ENCODE measurements at regions not wholly inside any gene's neighbourhood (a gene's known extent, or its start where the extent isn't known, plus 50 kb on each side); places are given as distances from the start of the nearest gene placed in this dataset.
"Not testable (repeated sequence)": the region's sequence is repeated elsewhere in the genome, so short reads cannot be mapped to it uniquely, and the experiment has no call there.

GRCh38 chr5:92629000-92629399, 952.0 kb downstream of the NR2F1-AS1 start:
- no peak for DNase-seq (ENCODE audit: low spot score)

- DNase-seq (ENCODE audit: low spot score) = no peak
These were observed 953.8 kb downstream of the NR2F1-AS1 start for GRCh38 chr5:92627186-92627585.

- no peak for DNase-seq (ENCODE audit: low spot score)
These were observed 964.9 kb downstream of the NR2F1-AS1 start for GRCh38 chr5:92616085-92616484.

DNA sequence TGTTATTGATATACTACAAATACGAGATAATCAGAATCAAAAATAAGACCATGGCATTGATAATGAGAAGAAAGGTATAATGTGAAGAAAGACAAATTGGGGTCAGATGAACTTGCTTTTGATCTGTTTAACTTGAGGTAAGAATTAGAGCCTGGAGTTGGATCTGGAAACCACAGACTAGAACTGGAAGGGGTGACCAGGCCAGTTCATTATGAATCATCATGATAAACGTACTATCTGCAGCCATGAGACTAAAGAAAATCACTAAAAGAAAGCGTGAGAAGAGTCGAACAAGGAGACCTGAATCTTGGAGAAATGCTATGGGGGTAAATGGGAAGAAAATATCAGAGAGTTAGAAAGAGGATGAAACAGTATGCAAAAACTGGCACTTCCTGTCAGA, 967.5 kb downstream of the NR2F1-AS1 start:
- DNase-seq (ENCODE audit: low spot score) = no peak

DNA sequence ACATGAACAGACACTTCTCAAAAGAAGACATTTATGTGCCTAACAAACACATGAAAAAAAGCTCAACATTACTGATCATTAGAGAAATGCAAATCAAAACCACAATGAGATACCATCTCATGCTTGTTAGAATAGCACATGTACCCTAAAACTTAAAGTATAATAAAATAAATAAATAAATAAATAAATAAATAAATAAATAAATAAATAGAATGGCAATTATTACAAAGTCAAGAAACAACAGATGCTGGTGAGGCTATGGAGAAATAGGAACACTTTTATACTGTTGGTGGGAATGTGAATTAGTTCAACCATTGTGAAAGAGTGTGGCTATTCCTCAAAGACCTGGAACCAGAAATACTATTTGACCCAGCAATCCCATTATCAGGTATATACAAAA, 970.6 kb downstream of the NR2F1-AS1 start:
- DNase-seq (ENCODE audit: low spot score) = not testable (repeated sequence)

DNA sequence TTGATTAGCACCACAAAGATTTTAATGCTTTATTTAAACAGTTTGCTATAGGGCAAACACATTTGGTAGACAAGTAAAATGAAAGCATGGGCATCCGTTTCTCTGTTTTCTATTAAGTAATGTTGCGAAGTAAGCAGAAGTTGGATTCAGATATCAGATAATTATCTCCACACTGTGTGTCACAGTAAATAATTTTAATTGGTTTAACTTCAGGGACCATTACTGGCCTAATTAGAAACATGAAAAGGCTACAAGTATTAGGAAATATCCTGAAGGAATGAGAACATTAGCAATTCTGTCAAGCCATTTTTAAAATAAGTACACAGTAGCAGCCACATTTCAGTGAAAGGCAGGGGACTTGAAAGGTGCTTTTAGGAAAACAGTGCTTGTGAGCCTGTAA, 975.4 kb downstream of the NR2F1-AS1 start:
- DNase-seq (ENCODE audit: low spot score) = no peak

- DNase-seq (ENCODE audit: low spot score) = no peak
These were observed 981.7 kb downstream of the NR2F1-AS1 start for GRCh38 chr5:92599217-92599810.

DNA sequence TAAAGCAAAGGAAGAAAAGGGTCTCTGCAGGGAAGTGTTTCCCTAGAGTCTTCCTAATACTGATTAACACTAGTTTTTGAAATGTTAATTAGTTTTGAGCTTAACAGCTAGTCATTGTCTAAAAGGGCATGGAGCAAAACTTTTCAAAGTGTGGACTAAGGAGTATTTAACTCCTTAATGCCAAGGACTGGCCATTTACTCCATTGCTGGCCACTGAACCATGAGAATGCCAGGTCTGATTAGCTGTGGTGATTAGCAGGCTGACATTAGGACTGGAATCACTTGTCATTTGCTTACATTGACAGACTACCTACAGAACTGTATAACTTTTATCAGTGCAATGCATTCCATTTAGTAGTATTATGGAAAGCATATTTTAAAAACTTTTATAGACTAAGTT, 987.0 kb downstream of the NR2F1-AS1 start:
- DNase-seq (ENCODE audit: low spot score) = no peak

GRCh38 chr5:92588876-92589275, 992.1 kb downstream of the NR2F1-AS1 start:
- DNase-seq (ENCODE audit: low spot score) = no peak

DNA sequence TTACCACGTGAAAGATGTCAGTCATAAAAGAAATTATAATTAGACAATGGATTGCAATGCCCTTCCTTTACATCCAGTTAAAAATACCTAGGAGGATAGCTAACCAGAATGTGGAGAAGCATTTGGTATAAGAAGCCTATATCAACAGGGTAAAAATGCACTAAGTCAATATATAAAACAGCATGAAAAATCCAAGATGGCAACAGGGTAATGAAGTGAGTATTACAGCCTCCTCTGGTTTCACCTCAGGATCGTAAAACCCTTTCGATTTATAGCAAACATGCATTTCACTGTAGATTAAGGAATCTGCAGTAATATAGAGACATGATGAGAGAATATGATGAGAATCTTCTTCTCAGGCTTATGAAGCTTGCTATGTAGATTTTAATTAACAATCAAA, 999.3 kb downstream of the NR2F1-AS1 start:
- no peak for DNase-seq (ENCODE audit: low spot score)

GRCh38 chr5:92581249-92581648, 999.8 kb downstream of the NR2F1-AS1 start:
- DNase-seq (ENCODE audit: low spot score) = no peak

DNA sequence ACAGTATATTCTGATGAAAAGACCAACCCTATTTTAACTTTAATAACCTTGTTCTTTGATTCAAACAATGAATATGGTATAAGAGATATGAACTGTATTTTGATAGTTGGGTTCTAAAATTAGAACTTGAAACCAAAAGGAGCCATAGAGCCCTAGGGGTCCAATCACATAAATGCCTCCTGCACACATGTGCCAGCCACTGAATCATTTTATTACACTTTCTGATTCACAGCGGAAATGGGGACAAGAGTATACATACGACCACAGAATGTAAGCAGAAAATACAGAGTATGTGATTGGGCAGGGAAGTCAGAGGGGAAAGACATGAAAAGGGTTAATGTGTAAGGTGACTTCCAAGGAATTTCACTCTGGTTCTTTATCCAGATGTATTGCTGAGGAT, 1000.2 kb downstream of the NR2F1-AS1 start:
- no peak for DNase-seq (ENCODE audit: low spot score)

GRCh38 chr5:92574023-92574422, 1007.0 kb downstream of the NR2F1-AS1 start:
- no peak for DNase-seq (ENCODE audit: low spot score)

GRCh38 chr5:92568522-92568921, 1012.5 kb downstream of the NR2F1-AS1 start:
- no peak for DNase-seq (ENCODE audit: low spot score)

GRCh38 chr5:92567831-92568450, 1013.1 kb downstream of the NR2F1-AS1 start:
- DNase-seq (ENCODE audit: low spot score) = no peak

- DNase-seq (ENCODE audit: low spot score) = no peak
These were observed 1014.8 kb downstream of the NR2F1-AS1 start for GRCh38 chr5:92566113-92566786.

GRCh38 chr5:92565673-92566072, 1015.3 kb downstream of the NR2F1-AS1 start:
- no peak for DNase-seq (ENCODE audit: low spot score)

DNA sequence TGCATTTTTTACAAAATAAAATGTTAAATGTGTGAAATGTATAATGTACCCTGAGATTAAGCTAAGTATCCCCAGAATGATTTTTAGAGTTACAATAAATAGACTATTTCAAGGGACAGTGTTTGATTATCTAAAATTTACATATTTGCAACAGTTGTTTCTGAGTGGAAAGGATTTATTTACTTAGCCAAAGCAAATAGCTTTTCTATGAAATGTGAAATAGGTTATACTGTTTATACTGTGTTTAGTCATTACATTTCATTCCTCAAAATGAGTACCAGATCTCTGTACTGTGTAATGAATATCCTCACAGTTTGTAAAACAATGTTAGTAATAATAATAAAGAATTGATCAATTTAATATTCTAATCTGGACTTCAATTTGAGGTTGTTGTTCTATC, 1019.0 kb downstream of the NR2F1-AS1 start:
- no peak for DNase-seq (ENCODE audit: low spot score)

DNA sequence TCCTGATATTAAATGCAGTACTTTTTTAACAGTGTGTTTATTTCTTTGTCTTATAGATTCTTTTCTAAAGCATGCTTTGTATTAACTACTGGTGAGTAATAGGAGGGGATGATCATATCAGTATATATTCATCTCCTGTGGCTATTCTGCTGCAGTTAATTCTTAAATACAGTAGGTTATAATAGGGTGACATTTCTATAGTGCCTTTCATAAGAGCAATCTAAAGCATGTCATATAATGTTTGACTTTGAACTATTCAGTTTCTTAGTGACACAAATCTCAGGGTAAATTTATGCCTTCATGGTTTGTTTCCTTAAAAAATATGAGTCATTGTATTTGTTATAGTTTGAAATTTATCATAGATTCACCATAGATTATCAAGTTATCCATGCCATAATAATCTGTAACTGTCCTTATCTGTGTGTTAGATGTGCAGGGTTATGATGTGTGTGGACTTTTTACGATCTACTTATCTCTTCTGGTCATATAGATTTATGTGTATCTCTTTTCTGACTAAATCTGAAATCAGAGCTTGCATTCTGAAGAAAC, 1019.5 kb downstream of the NR2F1-AS1 start:
- no peak for DNase-seq (ENCODE audit: low spot score)

DNA sequence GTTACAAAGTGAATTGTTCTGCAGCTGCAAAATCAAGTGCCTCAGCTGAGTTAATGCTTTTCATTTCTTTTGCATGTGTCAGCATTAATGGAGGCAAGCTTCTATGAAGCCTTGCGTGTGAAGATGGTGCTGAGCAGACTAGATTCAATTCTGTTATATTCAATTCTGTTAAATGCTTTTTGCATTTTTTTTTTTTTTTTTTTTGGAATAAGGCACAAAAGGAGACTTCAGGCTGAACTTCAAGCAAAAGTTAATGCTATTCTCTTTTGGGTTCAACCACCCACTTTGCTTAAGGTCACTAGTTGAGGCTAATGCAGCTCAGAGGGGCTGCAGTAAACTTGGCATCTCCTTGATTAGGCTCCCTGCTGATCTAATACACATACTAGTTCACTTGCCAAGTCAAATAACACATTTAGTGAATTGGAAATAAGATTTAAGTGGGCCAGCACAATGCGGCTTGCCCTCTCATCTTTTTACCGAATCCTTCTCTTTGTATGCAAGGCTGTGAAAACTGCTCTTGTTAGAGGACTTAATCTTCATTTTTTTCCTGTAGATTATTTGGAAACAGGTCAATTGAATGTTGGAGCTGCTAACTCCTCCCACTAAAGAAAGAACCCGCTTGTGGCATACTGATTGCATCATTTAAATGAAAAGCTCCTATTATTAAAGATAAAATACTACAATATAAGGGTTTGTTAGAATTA, 1020.2 kb downstream of the NR2F1-AS1 start:
- DNase-seq (ENCODE audit: low spot score) = no peak

- no peak for DNase-seq (ENCODE audit: low spot score)
These were observed 1021.2 kb downstream of the NR2F1-AS1 start for GRCh38 chr5:92559781-92560180.

GRCh38 chr5:92559331-92559730, 1021.7 kb downstream of the NR2F1-AS1 start:
- no peak for DNase-seq (ENCODE audit: low spot score)

DNA sequence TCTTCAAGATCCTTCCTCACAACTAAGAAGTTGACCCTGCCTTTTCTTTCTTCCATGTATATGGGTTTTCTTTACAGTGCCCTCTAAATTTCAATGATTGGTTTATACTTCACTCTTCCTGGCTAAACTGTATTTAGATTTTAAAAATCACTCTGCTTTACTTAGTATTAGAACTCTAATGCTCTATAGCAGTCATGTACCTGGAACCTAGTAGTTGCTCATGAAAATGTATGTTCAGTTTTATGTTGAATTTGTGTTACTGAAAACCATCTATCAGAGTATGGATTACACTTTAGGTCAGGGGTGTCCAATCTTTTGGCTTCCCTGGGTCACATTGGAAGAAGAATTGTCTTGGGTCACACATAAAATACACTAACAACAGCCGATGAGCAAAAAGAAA, 1024.3 kb downstream of the NR2F1-AS1 start:
- no peak for DNase-seq (ENCODE audit: low spot score)
